Adrenal gland (tissue), 9 donors: ENCODE measurements at regions not wholly inside any gene's neighbourhood (a gene's known extent, or its start where the extent isn't known, plus 50 kb on each side); places are given as distances from the start of the nearest gene placed in this dataset.

ENCODE experiments used
- DNase-seq, 7 donors: peaks; one replicate each; pipeline ENCODE4 v3.0.0-alpha.2; 2019 to 2020
- H3K27ac ChIP-seq, 5 donors: fragments of 200-600 bp; sonication (generic) in 4 of 5; 1 replicate in 3 of 5; 2 replicates in 2 of 5; pipeline versions ENCODE4 v1.5.1 to v1.8.0; 2016 to 2020; ENCODE audit warnings: mild to moderate bottlenecking in 1 of 5
- H3K27me3 ChIP-seq: fragments of 200-600 bp; 2 replicates; pipeline ENCODE4 v1.8.0; 2021
- H3K36me3 ChIP-seq, 2 donors: fragments of 200-600 bp; replicated peaks in 1 of 2; 1 replicate in 1 of 2; 2 replicates in 1 of 2; pipeline versions ENCODE4 v1.5.1 to v1.8.0; 2018 to 2022
- H3K4me1 ChIP-seq, 2 donors: fragments of 200-600 bp; replicated peaks in 1 of 2; 1 replicate in 1 of 2; 2 replicates in 1 of 2; pipeline versions ENCODE4 v1.5.1 to v1.8.0; 2018 to 2021
- H3K4me3 ChIP-seq, 4 donors: fragments of 200-600 bp; sonication (generic) in 3 of 4; one replicate each; pipeline ENCODE4 v1.5.1; 2016 to 2018
- H3K9me3 ChIP-seq, 3 donors: fragments of 200-600 bp; sonication (generic) in 1 of 3; replicated peaks in 1 of 3; 1 replicate in 2 of 3; 2 replicates in 1 of 3; pipeline versions ENCODE4 v1.5.1 to v1.8.0; 2016 to 2021
- POLR2A ChIP-seq, 2 donors: fragments of 450-650 bp; IDR thresholded peaks; one replicate each; pipeline ENCODE4 v1.6.1; 2017; ENCODE audit warnings: antibody characterized with exemption in 2 of 2, mild to moderate bottlenecking in 2 of 2, moderate library complexity in 1 of 2
- WGBS, 4 donors: extraction: QIAGEN DNeasy Blood & Tissue Kit in 2 of 4; methylation state at CpG; one replicate each; pipeline versions ENCODE4 v1.1.5 to v1.1.7; 2013 to 2017; 5-methylcytosine and 5-hydroxymethylcytosine counted together
- intact Hi-C, 2 donors: fragments of 100-400 bp; cut with DNase I; formaldehyde crosslinking; loops; one replicate each; pipeline versions ENCODE4 v1.14.1 to v1.15.0; 2022 to 2023
- TF ChIP-seq, protein P1 (sequence below), 6 experiments: fragments of 450-650 bp in 4 of 6; fragments of 200-600 bp in 2 of 6; sonication (generic) in 1 of 6; IDR thresholded peaks; 1 replicate in 5 of 6; 2 replicates in 1 of 6; pipeline versions ENCODE4 v1.5.1 to v1.8.0; 2016 to 2021; ENCODE audit warnings: antibody characterized with exemption in 6 of 6, mild to moderate bottlenecking in 2 of 6, moderate library complexity in 1 of 6
- donor health status: healthy with polysubstance abuse.
- donor health status: Bipolar disorder and iron deficiency.
- donor health status: DM: yes; HTN: yes; CAD: no.
- donor health status: DM: no; HTN: no; CAD: no.
- donor health status: DM: no; HTN: no; CAD: no.

GRCh38 chr5:143732402-143732801 lies 79.6 kb upstream of the HMHB1 start:
- no peak for TF ChIP-seq POLR2A (IDR thresholded peaks at IDR 0.05)
- TF ChIP-seq, protein P1, sequence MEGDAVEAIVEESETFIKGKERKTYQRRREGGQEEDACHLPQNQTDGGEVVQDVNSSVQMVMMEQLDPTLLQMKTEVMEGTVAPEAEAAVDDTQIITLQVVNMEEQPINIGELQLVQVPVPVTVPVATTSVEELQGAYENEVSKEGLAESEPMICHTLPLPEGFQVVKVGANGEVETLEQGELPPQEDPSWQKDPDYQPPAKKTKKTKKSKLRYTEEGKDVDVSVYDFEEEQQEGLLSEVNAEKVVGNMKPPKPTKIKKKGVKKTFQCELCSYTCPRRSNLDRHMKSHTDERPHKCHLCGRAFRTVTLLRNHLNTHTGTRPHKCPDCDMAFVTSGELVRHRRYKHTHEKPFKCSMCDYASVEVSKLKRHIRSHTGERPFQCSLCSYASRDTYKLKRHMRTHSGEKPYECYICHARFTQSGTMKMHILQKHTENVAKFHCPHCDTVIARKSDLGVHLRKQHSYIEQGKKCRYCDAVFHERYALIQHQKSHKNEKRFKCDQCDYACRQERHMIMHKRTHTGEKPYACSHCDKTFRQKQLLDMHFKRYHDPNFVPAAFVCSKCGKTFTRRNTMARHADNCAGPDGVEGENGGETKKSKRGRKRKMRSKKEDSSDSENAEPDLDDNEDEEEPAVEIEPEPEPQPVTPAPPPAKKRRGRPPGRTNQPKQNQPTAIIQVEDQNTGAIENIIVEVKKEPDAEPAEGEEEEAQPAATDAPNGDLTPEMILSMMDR (IDR thresholded peaks at IDR 0.05): no peak
- H3K36me3 ChIP-seq: no peaks in the 10 kb centered on the region
- H3K27ac ChIP-seq: no peak overlapping the region
- no peaks in the 10 kb centered on the region for H3K4me1 ChIP-seq
- no peaks in the 10 kb centered on the region for H3K9me3 ChIP-seq
- no peaks in the 10 kb centered on the region for H3K27me3 ChIP-seq
- intact Hi-C loops: no loop called here
- WGBS, 4 donors: 83 to 96% (median 92%) methylated on average over 1 of the region's 1 CpG
- no peak for DNase-seq
- H3K4me3 ChIP-seq: no peak overlapping the region

DNA sequence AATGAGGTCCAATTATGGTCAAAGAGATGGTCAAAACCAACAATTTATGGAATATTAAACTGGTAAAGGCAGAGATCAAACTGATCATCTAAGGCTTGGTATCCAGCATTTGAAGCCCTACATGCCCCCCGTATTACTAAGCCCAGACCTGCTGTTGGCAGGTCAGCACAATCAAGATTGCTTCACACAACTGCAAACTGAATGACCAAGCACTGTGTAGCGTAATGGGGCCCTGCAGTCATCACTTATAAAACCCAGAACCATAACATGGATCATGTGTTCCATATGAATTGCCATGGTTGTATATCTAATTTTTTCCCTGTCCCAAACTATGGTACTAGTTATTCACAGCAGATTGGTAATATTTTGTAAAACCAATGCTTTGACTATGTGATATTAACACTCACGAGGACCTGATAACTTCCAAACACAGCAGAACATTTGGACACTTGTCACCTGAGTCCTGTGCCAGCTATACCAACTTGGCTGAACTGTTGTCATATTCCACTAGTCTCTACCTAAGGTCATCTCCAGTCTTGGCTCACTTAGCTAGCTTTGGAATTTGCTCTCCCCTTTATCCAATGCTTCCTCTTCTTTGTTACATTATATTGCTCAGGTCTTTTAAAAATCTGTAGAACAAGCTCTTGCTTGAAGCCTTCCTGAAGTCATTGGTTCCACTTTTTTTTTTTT lies 81.7 kb upstream of the HMHB1 start:
- intact Hi-C loops: no loop called here
- no peaks in the 10 kb centered on the region for H3K27me3 ChIP-seq
- TF ChIP-seq, protein P1 (IDR thresholded peaks at IDR 0.05): no peak
- no peak for TF ChIP-seq POLR2A (IDR thresholded peaks at IDR 0.05)
- WGBS, 4 donors: 81 to 87% (median 84%) methylated on average over 3 of the region's 3 CpGs
- no peak overlapping the region for H3K27ac ChIP-seq
- H3K36me3 ChIP-seq: no peaks in the 10 kb centered on the region
- no peaks in the 10 kb centered on the region for H3K9me3 ChIP-seq
- DNase-seq: no peak
- H3K4me3 ChIP-seq: no peak overlapping the region
- no peaks in the 10 kb centered on the region for H3K4me1 ChIP-seq

GRCh38 chr5:143729334-143729946 lies 82.5 kb upstream of the HMHB1 start:
- peaks cover 0 to 3% (median 0%) of the 10 kb centered on the region in 3 donors for H3K9me3 ChIP-seq
- no peak for DNase-seq
- intact Hi-C loops: no loop called here
- H3K27ac ChIP-seq: no peak overlapping the region
- no peaks in the 10 kb centered on the region for H3K4me1 ChIP-seq
- no peaks in the 10 kb centered on the region for H3K36me3 ChIP-seq
- WGBS, 4 donors: 80 to 100% (median 88%) methylated on average over 1 of the region's 1 CpG
- H3K27me3 ChIP-seq: no peaks in the 10 kb centered on the region
- H3K4me3 ChIP-seq: no peak overlapping the region
- TF ChIP-seq, protein P1 (IDR thresholded peaks at IDR 0.05): no peak
- no peak for TF ChIP-seq POLR2A (IDR thresholded peaks at IDR 0.05)

DNA sequence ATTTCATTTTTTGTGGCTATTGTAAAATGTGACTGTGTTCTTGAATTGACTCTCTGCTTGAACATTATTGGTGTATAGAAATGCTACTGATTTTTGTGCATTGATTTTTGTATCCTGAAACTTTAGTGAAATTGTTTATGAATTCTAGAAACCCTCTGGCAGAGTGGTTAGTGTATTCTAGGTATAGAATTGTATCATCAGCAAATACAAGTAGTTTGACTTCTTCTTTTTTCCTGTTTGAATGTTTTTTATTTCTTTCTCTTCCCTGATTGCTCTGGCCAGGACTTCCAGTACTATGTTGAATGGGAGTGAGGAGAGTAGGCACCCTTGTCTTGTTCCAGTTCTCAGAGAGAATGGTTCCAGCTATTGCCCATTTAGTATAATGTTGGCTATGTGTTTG lies 88.8 kb upstream of the HMHB1 start:
- no peaks in the 10 kb centered on the region for H3K36me3 ChIP-seq
- no peaks in the 10 kb centered on the region for H3K27me3 ChIP-seq
- no peaks in the 10 kb centered on the region for H3K4me1 ChIP-seq
- H3K9me3 ChIP-seq: peaks cover 0 to 12% (median 0%) of the 10 kb centered on the region in 3 donors
- H3K4me3 ChIP-seq: no peak overlapping the region
- intact Hi-C loops: no loop called here
- TF ChIP-seq, protein P1 (IDR thresholded peaks at IDR 0.05): no peak
- TF ChIP-seq POLR2A (IDR thresholded peaks at IDR 0.05): no peak
- no peak overlapping the region for H3K27ac ChIP-seq
- DNase-seq: no peak
